Sigmoid colon (tissue), 6 donors: ENCODE measurements at regions not wholly inside any gene's neighbourhood (a gene's known extent, or its start where the extent isn't known, plus 50 kb on each side); places are given as distances from the start of the nearest gene placed in this dataset.

ENCODE experiments used
- DNase-seq: peaks from one replicate; pipeline ENCODE4 v3.0.0-alpha.2; 2019
- H3K27ac ChIP-seq, 4 donors: fragments of 200-600 bp; sonication (generic); one replicate each; pipeline ENCODE4 v1.5.1; 2016 to 2019; ENCODE audit warnings: mild to moderate bottlenecking in 1 of 4
- H3K27me3 ChIP-seq, 3 donors: fragments of 200-600 bp; sonication (generic); one replicate each; pipeline ENCODE4 v1.5.1; 2019; ENCODE audit warnings: mild to moderate bottlenecking in 1 of 3
- H3K36me3 ChIP-seq, 4 donors: fragments of 200-600 bp; sonication (generic); one replicate each; pipeline ENCODE4 v1.5.1; 2016 to 2019
- H3K4me1 ChIP-seq, 4 donors: fragments of 200-600 bp; sonication (generic); one replicate each; pipeline ENCODE4 v1.5.1; 2017 to 2019
- H3K4me3 ChIP-seq, 4 donors: fragments of 200-600 bp; sonication (generic); one replicate each; pipeline ENCODE4 v1.5.1; 2017 to 2019; ENCODE audit warnings: mild to moderate bottlenecking in 2 of 4, moderate library complexity in 1 of 4
- H3K9me3 ChIP-seq, 4 donors: fragments of 200-600 bp in 3 of 4; sonication (generic) in 3 of 4; one replicate each; pipeline versions ENCODE4 v1.5.1 to v1.6.1; 2013 to 2019
- CTCF ChIP-seq, 4 experiments: fragments of 450-650 bp in 3 of 4; fragments of 200-600 bp in 1 of 4; IDR thresholded peaks; one replicate each; pipeline ENCODE4 v1.5.1; 2016 to 2019; ENCODE audit warnings: antibody characterized with exemption in 4 of 4, mild to moderate bottlenecking in 3 of 4, moderate library complexity in 2 of 4
- EP300 ChIP-seq, 4 donors: sonication (generic); formaldehyde crosslinking; IDR thresholded peaks; one replicate each; pipeline ENCODE4 v1.6.1; 2017; ENCODE audit warnings: antibody characterized with exemption in 4 of 4
- POLR2A ChIP-seq, 2 donors: fragments of 450-650 bp; IDR thresholded peaks; one replicate each; pipeline ENCODE4 v1.6.1; 2016; ENCODE audit warnings: antibody characterized with exemption in 2 of 2, mild to moderate bottlenecking in 2 of 2, moderate library complexity in 2 of 2
- POLR2AphosphoS5 ChIP-seq, 4 donors: sonication (generic); formaldehyde crosslinking; IDR thresholded peaks; one replicate each; pipeline ENCODE4 v1.6.1; 2017; ENCODE audit warnings: antibody characterized with exemption in 4 of 4
- WGBS, 2 donors: extraction: QIAGEN DNeasy Blood & Tissue Kit; methylation state at CpG; one replicate each; pipeline ENCODE4 v1.1.7; 2013; 5-methylcytosine and 5-hydroxymethylcytosine counted together
- intact Hi-C: fragments of 100-400 bp; cut with DNase I; formaldehyde crosslinking; loops from one replicate; pipeline ENCODE4 v1.15.1; 2023
- donor health status: healthy with polysubstance abuse.
- donor health status: healthy.

DNA sequence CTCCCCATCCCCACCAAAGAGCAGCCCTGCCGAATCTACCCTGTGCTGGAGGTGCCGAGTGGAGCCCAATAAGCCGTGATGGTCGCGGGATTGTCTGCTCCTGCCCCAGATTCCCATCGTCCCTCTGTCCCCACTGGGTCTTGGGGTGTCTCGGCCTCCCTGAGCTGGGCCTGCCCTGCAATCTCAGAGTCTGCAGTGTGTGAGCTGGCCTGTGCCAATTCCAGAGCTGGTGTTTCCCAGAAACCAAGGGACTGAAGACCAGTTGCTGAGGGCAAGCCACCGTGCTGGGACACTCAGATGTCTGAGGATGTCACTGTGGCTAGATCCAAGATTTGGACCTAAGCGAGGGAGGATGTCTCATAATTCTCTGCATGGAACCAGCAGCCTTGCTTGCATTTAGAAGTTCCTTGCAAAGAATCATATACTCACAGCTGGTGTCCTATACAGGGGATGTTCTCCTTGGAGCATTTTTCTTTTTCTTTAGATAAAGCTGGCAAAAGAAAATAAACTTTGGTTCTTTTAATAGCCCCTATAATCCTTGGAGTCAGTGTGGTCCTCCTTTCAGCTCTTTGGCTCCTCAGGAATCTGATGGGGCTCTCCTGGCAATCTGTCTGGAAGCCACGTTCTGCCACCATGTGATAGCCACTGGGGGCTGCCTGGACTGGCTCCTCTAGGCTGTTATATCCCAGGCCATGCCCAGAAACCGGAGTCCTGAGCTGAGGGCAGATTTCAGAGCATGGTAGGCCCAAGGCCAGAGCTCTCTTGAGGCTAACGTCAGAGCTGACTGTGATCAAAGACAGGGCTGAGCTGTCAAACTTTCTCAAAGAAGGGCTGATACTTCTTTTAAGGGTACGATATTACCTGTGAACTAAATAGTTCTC, 140.1 kb upstream of the HAAO start:
- H3K9me3 ChIP-seq: no peaks in the 10 kb centered on the region
- intact Hi-C loops: loop anchor here (5.0 kb wide), 1 partner anchor 85 kb away; no protein-coding TSS in a partner anchor
- WGBS, 2 donors: 84 to 85% methylated on average over 13 of the region's 13 CpGs
- H3K27me3 ChIP-seq: no peaks in the 10 kb centered on the region
- H3K4me3 ChIP-seq: no peak overlapping the region
- DNase-seq: no peak
- TF ChIP-seq POLR2AphosphoS5 (IDR thresholded peaks at IDR 0.05) (peak in 2 of 4 donors; percentile 17 to 41), POLR2A (IDR thresholded peaks at IDR 0.05) (no peak)
- H3K27ac ChIP-seq: peak overlapping the region; percentile 48 to 94 (median 72)
- H3K4me1 ChIP-seq: peaks cover 0 to 52% (median 49%) of the 10 kb centered on the region in 4 donors
- H3K36me3 ChIP-seq: no peaks in the 10 kb centered on the region

DNA sequence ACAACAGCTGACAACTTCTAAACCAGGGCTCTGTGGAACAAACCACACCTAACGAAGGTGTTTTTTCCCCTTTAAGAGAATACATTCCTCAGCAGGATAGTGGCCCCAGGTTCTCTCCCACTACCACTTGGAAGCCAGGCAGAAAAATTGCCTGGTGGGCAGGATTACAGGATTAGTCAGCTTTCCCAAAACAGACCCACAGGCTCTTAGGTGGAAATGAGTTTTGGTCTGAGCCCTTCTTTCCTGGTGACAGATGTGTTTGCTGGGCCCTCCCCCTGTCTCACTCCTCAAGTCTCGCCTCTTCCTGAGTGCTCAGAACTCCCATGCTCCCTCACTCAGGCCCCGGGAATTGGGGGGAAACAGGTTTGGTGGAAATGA, 139.4 kb upstream of the HAAO start:
- intact Hi-C loops: loop anchor here (5.0 kb wide), 1 partner anchor 85 kb away; no protein-coding TSS in a partner anchor
- Histone ChIP-seq H3K4me1 (peaks cover 0 to 59% (median 56%) of the 10 kb centered on the region in 4 donors), H3K9me3 (no peaks in the 10 kb centered on the region), H3K4me3 (no peak overlapping the region), H3K27me3 (no peaks in the 10 kb centered on the region), H3K36me3 (no peaks in the 10 kb centered on the region), H3K27ac (peak overlapping the region; percentile 48 to 94 (median 72))
- DNase-seq: no peak
- WGBS, 2 donors: 15 to 47% methylated on average over 3 of the region's 3 CpGs
- TF ChIP-seq POLR2A (IDR thresholded peaks at IDR 0.05): no peak
- no peak for TF ChIP-seq POLR2AphosphoS5 (IDR thresholded peaks at IDR 0.05)
- no peak for TF ChIP-seq CTCF (IDR thresholded peaks at IDR 0.05)
- no peak for TF ChIP-seq EP300 (IDR thresholded peaks at IDR 0.05)

- whole genome bisulfite sequencing, 2 donors: 34 to 43% methylated on average over 8 of the region's 8 CpGs
- TF ChIP-seq POLR2A (IDR thresholded peaks at IDR 0.05) (no peak), EP300 (IDR thresholded peaks at IDR 0.05) (no peak), CTCF (IDR thresholded peaks at IDR 0.05) (no peak)
- Histone ChIP-seq H3K27ac (peak overlapping the region; percentile 48 to 95 (median 91)), H3K9me3 (no peaks in the 10 kb centered on the region), H3K4me3 (no peak overlapping the region), H3K27me3 (no peaks in the 10 kb centered on the region), H3K36me3 (no peaks in the 10 kb centered on the region), H3K4me1 (peaks cover 0 to 64% (median 61%) of the 10 kb centered on the region in 4 donors)
- no peak for DNase-seq
- intact Hi-C loops: loop anchor here (5.0 kb wide), 1 partner anchor 84 kb away; no protein-coding TSS in a partner anchor
Observed at GRCh38 chr2:42931146-42931817, 138.9 kb upstream of the HAAO start.

- Histone ChIP-seq H3K4me3 (no peak overlapping the region), H3K9me3 (no peaks in the 10 kb centered on the region), H3K27me3 (no peaks in the 10 kb centered on the region), H3K27ac (peak overlapping the region; percentile 86 to 95 (median 91)), H3K36me3 (no peaks in the 10 kb centered on the region), H3K4me1 (peaks cover 0 to 76% (median 73%) of the 10 kb centered on the region in 4 donors)
- WGBS, 2 donors: 10 to 23% methylated on average over 5 of the region's 5 CpGs
- intact Hi-C loops: loop anchor here (5.0 kb wide), 1 partner anchor 83 kb away; no protein-coding TSS in a partner anchor
- no peak for DNase-seq
- peak in 1 of 4 donors; percentile 9 for TF ChIP-seq POLR2AphosphoS5 (IDR thresholded peaks at IDR 0.05)
- no peak for TF ChIP-seq POLR2A (IDR thresholded peaks at IDR 0.05)
- TF ChIP-seq CTCF (IDR thresholded peaks at IDR 0.05): no peak
- TF ChIP-seq EP300 (IDR thresholded peaks at IDR 0.05): no peak
Observed at GRCh38 chr2:42930025-42930581, 137.7 kb upstream of the HAAO start.
